H9 (cell line): ENCODE measurements at regions not wholly inside any gene's neighbourhood (a gene's known extent, or its start where the extent isn't known, plus 50 kb on each side); places are given as distances from the start of the nearest gene placed in this dataset.

Experiments used
- DNase-seq: peaks from one replicate; pipeline ENCODE4 v3.0.0-alpha.2; 2017
- H2AFZ ChIP-seq: one replicate; pipeline ENCODE4 v1.6.1; 2013; ENCODE audit warnings: mild to moderate bottlenecking, low read length, control low read depth, moderate library complexity
- H2AK5ac ChIP-seq: 2 replicates; pipeline ENCODE4 v1.6.1; 2013; ENCODE audit warnings: low read length, control low read depth, mixed read lengths; ENCODE audit not compliant: insufficient read length
- H2BK120ac ChIP-seq: one replicate; pipeline ENCODE4 v1.6.1; 2013; ENCODE audit warnings: low read depth, mild to moderate bottlenecking, low read length, control low read depth, inconsistent platforms; ENCODE audit not compliant: poor library complexity, severe bottlenecking
- H2BK12ac ChIP-seq: 2 replicates; pipeline ENCODE4 v1.6.1; 2013; ENCODE audit warnings: low read length, control low read depth, mixed read lengths, low read depth; ENCODE audit not compliant: insufficient read length
- H2BK15ac ChIP-seq: 2 replicates; pipeline ENCODE4 v1.6.1; 2013; ENCODE audit warnings: low read depth, low read length, control low read depth
- H2BK20ac ChIP-seq: one replicate; pipeline ENCODE4 v1.6.1; 2013; ENCODE audit warnings: low read depth, mild to moderate bottlenecking, low read length, control low read depth, inconsistent platforms; ENCODE audit not compliant: poor library complexity, severe bottlenecking
- H2BK5ac ChIP-seq: 2 replicates; pipeline ENCODE4 v1.6.1; 2013; ENCODE audit warnings: low read length, control low read depth, mixed read lengths; ENCODE audit not compliant: insufficient read length
- H3K14ac ChIP-seq: 2 replicates; pipeline ENCODE4 v1.6.1; 2013; ENCODE audit warnings: low read length, control low read depth; ENCODE audit not compliant: insufficient read depth
- H3K18ac ChIP-seq: 2 replicates; pipeline ENCODE4 v1.6.1; 2013; ENCODE audit warnings: low read depth, mild to moderate bottlenecking, mixed read lengths, low read length, control low read depth; ENCODE audit not compliant: insufficient read length
- H3K23ac ChIP-seq: 2 replicates; pipeline ENCODE4 v1.6.1; 2013; ENCODE audit warnings: low read length, control low read depth, mixed read lengths, low read depth; ENCODE audit not compliant: insufficient read length
- H3K23me2 ChIP-seq: 2 replicates; pipeline ENCODE4 v1.6.1; 2013; ENCODE audit warnings: low read depth, mild to moderate bottlenecking, mixed read lengths, low read length, control low read depth; ENCODE audit not compliant: insufficient read length, poor library complexity, severe bottlenecking
- H3K27ac ChIP-seq: 2 replicates; pipeline ENCODE4 v1.5.1; 2013; ENCODE audit warnings: low read length, control low read depth, mixed read lengths, low read depth; ENCODE audit not compliant: insufficient read length
- H3K27me3 ChIP-seq: 2 replicates; pipeline ENCODE4 v1.6.1; 2013; ENCODE audit warnings: low read length, control low read depth, inconsistent platforms; ENCODE audit not compliant: insufficient read depth
- H3K4ac ChIP-seq: 2 replicates; pipeline ENCODE4 v1.6.1; 2013; ENCODE audit warnings: low read depth, mild to moderate bottlenecking, control low read depth, inconsistent platforms, low read length, moderate library complexity
- H3K4me1 ChIP-seq: 2 replicates; pipeline ENCODE4 v1.6.1; 2013; ENCODE audit warnings: low read length, control low read depth, inconsistent platforms; ENCODE audit not compliant: insufficient read depth
- H3K4me2 ChIP-seq: 2 replicates; pipeline ENCODE4 v1.6.1; 2013; ENCODE audit warnings: low read length, control low read depth, mixed read lengths; ENCODE audit not compliant: insufficient read length, insufficient read depth
- H3K56ac ChIP-seq: 2 replicates; pipeline ENCODE4 v1.6.1; 2013; ENCODE audit warnings: low read depth, mild to moderate bottlenecking, mixed read lengths, low read length, control low read depth; ENCODE audit not compliant: insufficient read length
- H3K79me1 ChIP-seq: 2 replicates; pipeline ENCODE4 v1.6.1; 2013; ENCODE audit warnings: low read depth, mild to moderate bottlenecking, moderate library complexity, low read length, control low read depth, inconsistent platforms; ENCODE audit not compliant: insufficient read depth, poor library complexity, severe bottlenecking
- H3K79me2 ChIP-seq: 2 replicates; pipeline ENCODE4 v1.6.1; 2013; ENCODE audit warnings: low read length, control low read depth, inconsistent platforms; ENCODE audit not compliant: insufficient read depth
- H3K9ac ChIP-seq: 2 replicates; pipeline ENCODE4 v1.6.1; 2013; ENCODE audit warnings: low read length, control low read depth, mixed read lengths; ENCODE audit not compliant: insufficient read length; ENCODE audit errors: extremely low read depth
- H3K9me3 ChIP-seq: one replicate; pipeline ENCODE4 v1.6.1; 2013; ENCODE audit warnings: low read depth, low read length, inconsistent platforms; ENCODE audit not compliant: control insufficient read depth
- H3T11ph ChIP-seq: one replicate; pipeline ENCODE4 v1.6.1; 2013; ENCODE audit warnings: mild to moderate bottlenecking, low read length, control low read depth, inconsistent platforms
- H4K20me1 ChIP-seq: one replicate; pipeline ENCODE4 v1.6.1; 2013; ENCODE audit not compliant: control insufficient read depth, insufficient read length, insufficient read depth
- H4K5ac ChIP-seq: 2 replicates; pipeline ENCODE4 v1.6.1; 2013; ENCODE audit warnings: low read depth, mild to moderate bottlenecking, mixed read lengths, low read length, control low read depth; ENCODE audit not compliant: insufficient read length
- H4K8ac ChIP-seq: replicated peaks from 2 replicates; pipeline ENCODE4 v1.6.1; 2013; ENCODE audit warnings: low read length, control low read depth, mixed read lengths, low read depth; ENCODE audit not compliant: insufficient read length
- H4K91ac ChIP-seq: 2 replicates; pipeline ENCODE4 v1.6.1; 2013; ENCODE audit warnings: low read depth, mild to moderate bottlenecking, moderate library complexity, mixed read lengths, low read length, control low read depth; ENCODE audit not compliant: insufficient read length
- H3K27ac Mint-ChIP-seq, 3 experiments: 2 replicates in 2 of 3; 3 replicates in 1 of 3; pipeline ENCODE4 v1.8.0; 2020 to 2021; ENCODE audit warnings: mixed read lengths in 3 of 3, mild to moderate bottlenecking in 1 of 3, moderate library complexity in 1 of 3
- H3K27me3 Mint-ChIP-seq: 2 replicates; pipeline ENCODE4 v1.8.0; 2021; ENCODE audit warnings: low read depth, mild to moderate bottlenecking, moderate library complexity, mixed read lengths
- H3K36me3 Mint-ChIP-seq, 3 experiments: 2 replicates in 2 of 3; 3 replicates in 1 of 3; pipeline ENCODE4 v1.8.0; 2020 to 2021; ENCODE audit warnings: low read depth in 3 of 3, mixed read lengths in 3 of 3; ENCODE audit not compliant: insufficient read depth in 1 of 3
- H3K4me1 Mint-ChIP-seq, 2 experiments: 2 replicates each; pipeline ENCODE4 v1.8.0; 2020; ENCODE audit warnings: mixed read lengths in 2 of 2
- H3K4me3 Mint-ChIP-seq, 2 experiments: 2 replicates in 1 of 2; 3 replicates in 1 of 2; pipeline ENCODE4 v1.8.0; 2020 to 2021; ENCODE audit warnings: mild to moderate bottlenecking in 2 of 2, mixed read lengths in 2 of 2, moderate library complexity in 1 of 2
- H3K9me3 Mint-ChIP-seq, 2 experiments: 2 replicates in 1 of 2; 3 replicates in 1 of 2; pipeline ENCODE4 v1.8.0; 2020; ENCODE audit warnings: mild to moderate bottlenecking in 2 of 2, mixed read lengths in 2 of 2, moderate library complexity in 1 of 2
- WGBS: extraction: QIAGEN DNeasy Blood & Tissue Kit; methylation state at CpG from one replicate; pipeline ENCODE4 v1.1.7; 2013; ENCODE audit warnings: missing lambda C conversion rate, low lambda C conversion rate, mixed read lengths; ENCODE audit not compliant: insufficient read length; ENCODE audit errors: extremely low coverage; 5-methylcytosine and 5-hydroxymethylcytosine counted together
- TF ChIP-seq, protein P1 (sequence below): fragments of 200-600 bp; sonication (generic); conservative IDR thresholded peaks from 3 replicates; pipeline ENCODE4 v1.8.0; 2021; ENCODE audit warnings: antibody characterized with exemption, mild to moderate bottlenecking

DNA sequence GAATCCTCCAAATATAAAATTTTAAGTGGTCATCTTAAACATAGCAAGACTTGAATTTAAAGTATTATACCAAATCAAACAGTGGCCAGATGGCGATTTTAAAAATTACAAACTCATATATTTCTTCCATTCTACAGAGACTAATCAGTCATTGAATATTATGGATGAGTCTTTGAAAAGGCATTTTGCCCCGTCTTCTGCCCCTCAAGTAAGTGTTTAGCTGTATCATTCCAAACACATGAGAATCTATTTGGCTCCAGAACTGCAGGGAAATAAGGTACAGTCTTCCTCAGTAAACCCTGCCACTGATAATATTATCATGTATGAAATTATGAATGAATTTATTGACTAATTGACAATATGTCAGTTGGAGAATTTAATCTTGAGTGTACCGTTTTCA lies 191.0 kb downstream of the SLC7A11 start:
- Histone ChIP-seq H3T11ph (no peak overlapping the region), H4K5ac (no peak overlapping the region), H3K9ac (no peak overlapping the region), H4K8ac (no peak overlapping the region), H3K79me1 (no peaks in the 10 kb centered on the region), H3K4me1 (peaks cover 2% of the 10 kb centered on the region; the same call in 1 of the 2 replicates), H2BK15ac (no peak overlapping the region), H2BK12ac (no peak overlapping the region), H2AFZ (no peak overlapping the region), H3K14ac (no peak overlapping the region), H3K27me3 (no peaks in the 10 kb centered on the region), H3K18ac (no peak overlapping the region), H2BK20ac (no peak overlapping the region), H2AK5ac (no peak overlapping the region), H4K91ac (no peak overlapping the region), H3K56ac (no peak overlapping the region), H2BK120ac (no peak overlapping the region), H3K27ac (no peak overlapping the region), H3K9me3 (no peaks in the 10 kb centered on the region), H3K23me2 (no peaks in the 10 kb centered on the region), H2BK5ac (no peak overlapping the region), H4K20me1 (no peaks in the 10 kb centered on the region), H3K4ac (no peak overlapping the region), H3K4me2 (no peak overlapping the region), H3K23ac (no peak overlapping the region), H3K79me2 (no peaks in the 10 kb centered on the region)
- no peak overlapping the region for H3K4me3 Mint-ChIP-seq
- peaks cover 0 to 6% (median 2%) of the 10 kb centered on the region in 3 experiments; a peak in 3 of 7 replicates for H3K36me3 Mint-ChIP-seq
- TF ChIP-seq, protein P1, sequence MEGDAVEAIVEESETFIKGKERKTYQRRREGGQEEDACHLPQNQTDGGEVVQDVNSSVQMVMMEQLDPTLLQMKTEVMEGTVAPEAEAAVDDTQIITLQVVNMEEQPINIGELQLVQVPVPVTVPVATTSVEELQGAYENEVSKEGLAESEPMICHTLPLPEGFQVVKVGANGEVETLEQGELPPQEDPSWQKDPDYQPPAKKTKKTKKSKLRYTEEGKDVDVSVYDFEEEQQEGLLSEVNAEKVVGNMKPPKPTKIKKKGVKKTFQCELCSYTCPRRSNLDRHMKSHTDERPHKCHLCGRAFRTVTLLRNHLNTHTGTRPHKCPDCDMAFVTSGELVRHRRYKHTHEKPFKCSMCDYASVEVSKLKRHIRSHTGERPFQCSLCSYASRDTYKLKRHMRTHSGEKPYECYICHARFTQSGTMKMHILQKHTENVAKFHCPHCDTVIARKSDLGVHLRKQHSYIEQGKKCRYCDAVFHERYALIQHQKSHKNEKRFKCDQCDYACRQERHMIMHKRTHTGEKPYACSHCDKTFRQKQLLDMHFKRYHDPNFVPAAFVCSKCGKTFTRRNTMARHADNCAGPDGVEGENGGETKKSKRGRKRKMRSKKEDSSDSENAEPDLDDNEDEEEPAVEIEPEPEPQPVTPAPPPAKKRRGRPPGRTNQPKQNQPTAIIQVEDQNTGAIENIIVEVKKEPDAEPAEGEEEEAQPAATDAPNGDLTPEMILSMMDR = no peak
- no peak for DNase-seq
- no peak overlapping the region for H3K27ac Mint-ChIP-seq
- WGBS = no CpG with 5 or more reads among the region's 3 CpGs
- no peaks in the 10 kb centered on the region for H3K27me3 Mint-ChIP-seq
- H3K4me1 Mint-ChIP-seq = peaks cover 39 to 57% of the 10 kb centered on the region in 2 experiments
- peaks cover 0 to 3% of the 10 kb centered on the region in 2 experiments; a peak in 1 of 5 replicates for H3K9me3 Mint-ChIP-seq
